HEK293 (cell line): ENCODE measurements at regions not wholly inside any gene's neighbourhood (a gene's known extent, or its start where the extent isn't known, plus 50 kb on each side); places are given as distances from the start of the nearest gene placed in this dataset.

ENCODE experiments used
- CTCF ChIA-PET: fragments of 350-600 bp; formaldehyde crosslinking; extraction: SDS; loops from one replicate; lab custom pipeline; 2021; ENCODE audit warnings: antibody characterized with exemption; lab: Yijun Ruan, JAX
- POLR2A ChIA-PET: fragments of 300-600 bp; formaldehyde crosslinking; extraction: SDS; loops from one replicate; lab custom pipeline; 2020; ENCODE audit warnings: antibody characterized with exemption, inconsistent platforms; lab: Yijun Ruan, JAX
- H3K27ac ChIP-seq: fragments of 200-500 bp; sonication (Bioruptor generic); 2 replicates; pipeline ENCODE4 v1.5.1; 2014; ENCODE audit warnings: low read depth, low read length, control low read depth, inconsistent platforms; ENCODE audit errors: extremely low read depth
- H3K36me3 ChIP-seq, 2 experiments: fragments of 200-500 bp in 1 of 2; sonication (Bioruptor generic) in 1 of 2; 1 replicate in 1 of 2; 2 replicates in 1 of 2; pipeline ENCODE4 v1.5.1; 2014 to 2017; ENCODE audit warnings: inconsistent platforms in 2 of 2, low read length in 2 of 2; ENCODE audit not compliant: control insufficient read depth in 2 of 2, insufficient read depth in 1 of 2
- H3K4me1 ChIP-seq: fragments of 200-500 bp; sonication (Bioruptor generic); 2 replicates; pipeline ENCODE4 v1.5.1; 2014; ENCODE audit warnings: mild to moderate bottlenecking, low read length, inconsistent platforms; ENCODE audit not compliant: control insufficient read depth, insufficient read depth
- H3K4me3 ChIP-seq: 2 replicates; pipeline ENCODE4 v1.5.1; 2011; ENCODE audit warnings: low read depth, mild to moderate bottlenecking, control low read depth, low read length, moderate library complexity
- H3K9me3 ChIP-seq: fragments of 200-500 bp; sonication (Bioruptor generic); 2 replicates; pipeline ENCODE4 v1.5.1; 2014; ENCODE audit warnings: low read depth, low read length, inconsistent platforms; ENCODE audit not compliant: control insufficient read depth, insufficient read depth
- FEZF1 ChIP-seq: fragments of 450-650 bp; formaldehyde crosslinking; IDR thresholded peaks from 2 replicates; pipeline ENCODE4 v1.5.1; 2016; ENCODE audit warnings: missing biosample characterization, missing genetic modification characterization
- MYNN ChIP-seq: fragments of 450-650 bp; formaldehyde crosslinking; IDR thresholded peaks from 2 replicates; pipeline ENCODE4 v1.5.1; 2016; ENCODE audit warnings: missing biosample characterization, missing genetic modification characterization, borderline replicate concordance
- REPIN1 ChIP-seq: fragments of 450-650 bp; formaldehyde crosslinking; IDR thresholded peaks from 2 replicates; pipeline ENCODE4 v1.5.1; 2017; ENCODE audit warnings: missing biosample characterization, missing genetic modification characterization, low read depth
- ZNF132 ChIP-seq: fragments of 450-650 bp; formaldehyde crosslinking; IDR thresholded peaks from 2 replicates; pipeline ENCODE4 v1.5.1; 2017; ENCODE audit warnings: missing biosample characterization, missing genetic modification characterization, borderline replicate concordance
- ZNF155 ChIP-seq: fragments of 450-650 bp; formaldehyde crosslinking; IDR thresholded peaks from 2 replicates; pipeline ENCODE4 v1.5.1; 2016; ENCODE audit warnings: missing biosample characterization, missing genetic modification characterization
- ZNF19 ChIP-seq: fragments of 450-650 bp; formaldehyde crosslinking; IDR thresholded peaks from 2 replicates; pipeline ENCODE4; 2016; ENCODE audit warnings: missing biosample characterization, missing genetic modification characterization, low read depth
- ZNF223 ChIP-seq: fragments of 450-650 bp; formaldehyde crosslinking; IDR thresholded peaks from 2 replicates; pipeline ENCODE4 v1.5.1; 2016; ENCODE audit warnings: missing biosample characterization, missing genetic modification characterization
- ZNF26 ChIP-seq: fragments of 450-650 bp; formaldehyde crosslinking; IDR thresholded peaks from 2 replicates; pipeline ENCODE4 v1.5.1; 2016; ENCODE audit warnings: missing biosample characterization, missing genetic modification characterization
- ZNF302 ChIP-seq: fragments of 450-650 bp; formaldehyde crosslinking; IDR thresholded peaks from 2 replicates; pipeline ENCODE4 v1.5.1; 2016; ENCODE audit warnings: missing biosample characterization, missing genetic modification characterization, low read depth
- ZNF449 ChIP-seq: fragments of 450-650 bp; formaldehyde crosslinking; IDR thresholded peaks from 2 replicates; pipeline ENCODE4 v1.5.1; 2017; ENCODE audit warnings: missing biosample characterization, mild to moderate bottlenecking, missing genetic modification characterization, moderate library complexity
- ZNF48 ChIP-seq: fragments of 450-650 bp; formaldehyde crosslinking; IDR thresholded peaks from 2 replicates; pipeline ENCODE4 v1.5.1; 2016; ENCODE audit warnings: missing biosample characterization, missing genetic modification characterization
- ZNF623 ChIP-seq: fragments of 450-650 bp; formaldehyde crosslinking; IDR thresholded peaks from 2 replicates; pipeline ENCODE4 v1.5.1; 2016; ENCODE audit warnings: missing biosample characterization, missing genetic modification characterization
- ZNF664 ChIP-seq: fragments of 450-650 bp; formaldehyde crosslinking; IDR thresholded peaks from 2 replicates; pipeline ENCODE4 v1.5.1; 2016; ENCODE audit warnings: missing biosample characterization, missing genetic modification characterization
- ZNF785 ChIP-seq: fragments of 450-650 bp; formaldehyde crosslinking; IDR thresholded peaks from 2 replicates; pipeline ENCODE4 v1.5.1; 2016; ENCODE audit warnings: missing biosample characterization, missing genetic modification characterization
- ZSCAN23 ChIP-seq: fragments of 450-650 bp; formaldehyde crosslinking; IDR thresholded peaks from 2 replicates; pipeline ENCODE4 v1.5.1; 2016; ENCODE audit warnings: missing biosample characterization, missing genetic modification characterization
- TF ChIP-seq, protein P1 (sequence below): fragments of 450-650 bp; formaldehyde crosslinking; IDR thresholded peaks from 2 replicates; pipeline ENCODE4 v1.5.1; 2016; ENCODE audit warnings: missing biosample characterization, missing genetic modification characterization
- TF ChIP-seq, protein P2 (sequence below): fragments of 450-650 bp; IDR thresholded peaks from 2 replicates; pipeline ENCODE4 v1.5.1; 2018; ENCODE audit warnings: missing biosample characterization, missing genetic modification characterization
- TF ChIP-seq, protein P3 (sequence below): fragments of 450-650 bp; formaldehyde crosslinking; IDR thresholded peaks from 2 replicates; pipeline ENCODE4 v1.5.1; 2017; ENCODE audit warnings: missing biosample characterization, missing genetic modification characterization
- TF ChIP-seq, protein P4 (sequence below): fragments of 450-650 bp; formaldehyde crosslinking; IDR thresholded peaks from 2 replicates; pipeline ENCODE4 v1.5.1; 2017; ENCODE audit warnings: missing biosample characterization, missing genetic modification characterization

DNA sequence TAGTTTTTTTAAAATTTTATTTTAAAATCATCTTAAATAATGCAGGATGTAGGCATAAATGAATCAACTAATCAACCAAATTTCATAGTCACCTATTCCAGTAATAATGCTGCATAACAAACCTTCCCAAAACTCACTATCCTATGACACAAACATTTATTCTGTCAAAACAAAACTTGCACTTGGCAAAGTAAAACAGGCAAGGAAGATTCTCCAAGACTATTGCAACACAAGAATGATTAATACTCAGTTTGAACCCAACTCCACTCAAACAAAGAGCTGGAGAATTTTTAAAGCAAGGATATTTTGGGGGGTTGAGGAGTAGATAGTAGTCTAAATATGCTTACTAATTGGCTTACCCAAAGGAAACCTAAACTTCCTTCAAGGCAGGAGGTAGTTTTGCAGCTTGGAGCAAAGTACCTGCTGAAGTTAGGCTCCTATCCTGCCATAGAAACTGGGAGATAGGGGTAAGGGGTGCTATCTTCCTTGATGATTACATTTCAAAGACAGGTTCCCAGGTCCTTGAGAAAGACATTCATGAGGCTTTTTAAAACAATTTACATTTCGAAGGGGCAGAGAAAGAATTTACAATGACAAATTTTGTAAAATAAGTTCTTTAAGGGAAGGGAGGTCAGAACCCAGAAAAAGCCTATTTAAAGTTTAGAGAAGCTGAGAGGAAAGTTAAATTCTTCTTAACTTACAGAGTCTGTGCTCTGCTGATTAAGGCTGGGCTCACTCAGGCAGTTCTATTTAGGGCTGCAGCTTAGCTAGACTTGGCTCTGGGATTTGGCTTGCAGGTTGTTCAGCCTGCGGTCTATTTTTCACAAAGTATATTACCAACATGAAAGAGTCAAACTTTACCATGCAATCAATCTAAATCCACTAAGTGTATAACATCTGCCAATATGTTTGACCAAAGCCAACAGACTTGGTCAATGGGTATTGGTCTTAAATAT, 549.0 kb downstream of the KCTD12 start:
- CTCF ChIA-PET = interaction anchor here (0.6 kb wide), 1 partner anchor 29 kb away, joined by 3 read pairs; no protein-coding TSS in a partner anchor
- TF ChIP-seq REPIN1 (tag by site-specific recombination) = no peak
- TF ChIP-seq ZNF26 (tag by site-specific recombination) = no peak
- no peak for TF ChIP-seq ZNF449 (tag by site-specific recombination)
- TF ChIP-seq ZNF664 (tag by site-specific recombination) = no peak
- TF ChIP-seq, protein P1, sequence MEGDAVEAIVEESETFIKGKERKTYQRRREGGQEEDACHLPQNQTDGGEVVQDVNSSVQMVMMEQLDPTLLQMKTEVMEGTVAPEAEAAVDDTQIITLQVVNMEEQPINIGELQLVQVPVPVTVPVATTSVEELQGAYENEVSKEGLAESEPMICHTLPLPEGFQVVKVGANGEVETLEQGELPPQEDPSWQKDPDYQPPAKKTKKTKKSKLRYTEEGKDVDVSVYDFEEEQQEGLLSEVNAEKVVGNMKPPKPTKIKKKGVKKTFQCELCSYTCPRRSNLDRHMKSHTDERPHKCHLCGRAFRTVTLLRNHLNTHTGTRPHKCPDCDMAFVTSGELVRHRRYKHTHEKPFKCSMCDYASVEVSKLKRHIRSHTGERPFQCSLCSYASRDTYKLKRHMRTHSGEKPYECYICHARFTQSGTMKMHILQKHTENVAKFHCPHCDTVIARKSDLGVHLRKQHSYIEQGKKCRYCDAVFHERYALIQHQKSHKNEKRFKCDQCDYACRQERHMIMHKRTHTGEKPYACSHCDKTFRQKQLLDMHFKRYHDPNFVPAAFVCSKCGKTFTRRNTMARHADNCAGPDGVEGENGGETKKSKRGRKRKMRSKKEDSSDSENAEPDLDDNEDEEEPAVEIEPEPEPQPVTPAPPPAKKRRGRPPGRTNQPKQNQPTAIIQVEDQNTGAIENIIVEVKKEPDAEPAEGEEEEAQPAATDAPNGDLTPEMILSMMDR = no peak
- no peak for TF ChIP-seq ZSCAN23
- TF ChIP-seq, protein P2, sequence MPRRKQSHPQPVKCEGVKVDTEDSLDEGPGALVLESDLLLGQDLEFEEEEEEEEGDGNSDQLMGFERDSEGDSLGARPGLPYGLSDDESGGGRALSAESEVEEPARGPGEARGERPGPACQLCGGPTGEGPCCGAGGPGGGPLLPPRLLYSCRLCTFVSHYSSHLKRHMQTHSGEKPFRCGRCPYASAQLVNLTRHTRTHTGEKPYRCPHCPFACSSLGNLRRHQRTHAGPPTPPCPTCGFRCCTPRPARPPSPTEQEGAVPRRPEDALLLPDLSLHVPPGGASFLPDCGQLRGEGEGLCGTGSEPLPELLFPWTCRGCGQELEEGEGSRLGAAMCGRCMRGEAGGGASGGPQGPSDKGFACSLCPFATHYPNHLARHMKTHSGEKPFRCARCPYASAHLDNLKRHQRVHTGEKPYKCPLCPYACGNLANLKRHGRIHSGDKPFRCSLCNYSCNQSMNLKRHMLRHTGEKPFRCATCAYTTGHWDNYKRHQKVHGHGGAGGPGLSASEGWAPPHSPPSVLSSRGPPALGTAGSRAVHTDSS (tag by site-specific recombination) = no peak
- TF ChIP-seq ZNF223 (tag by site-specific recombination) = no peak
- no peak for TF ChIP-seq ZNF785 (tag by site-specific recombination)
- TF ChIP-seq, protein P3, sequence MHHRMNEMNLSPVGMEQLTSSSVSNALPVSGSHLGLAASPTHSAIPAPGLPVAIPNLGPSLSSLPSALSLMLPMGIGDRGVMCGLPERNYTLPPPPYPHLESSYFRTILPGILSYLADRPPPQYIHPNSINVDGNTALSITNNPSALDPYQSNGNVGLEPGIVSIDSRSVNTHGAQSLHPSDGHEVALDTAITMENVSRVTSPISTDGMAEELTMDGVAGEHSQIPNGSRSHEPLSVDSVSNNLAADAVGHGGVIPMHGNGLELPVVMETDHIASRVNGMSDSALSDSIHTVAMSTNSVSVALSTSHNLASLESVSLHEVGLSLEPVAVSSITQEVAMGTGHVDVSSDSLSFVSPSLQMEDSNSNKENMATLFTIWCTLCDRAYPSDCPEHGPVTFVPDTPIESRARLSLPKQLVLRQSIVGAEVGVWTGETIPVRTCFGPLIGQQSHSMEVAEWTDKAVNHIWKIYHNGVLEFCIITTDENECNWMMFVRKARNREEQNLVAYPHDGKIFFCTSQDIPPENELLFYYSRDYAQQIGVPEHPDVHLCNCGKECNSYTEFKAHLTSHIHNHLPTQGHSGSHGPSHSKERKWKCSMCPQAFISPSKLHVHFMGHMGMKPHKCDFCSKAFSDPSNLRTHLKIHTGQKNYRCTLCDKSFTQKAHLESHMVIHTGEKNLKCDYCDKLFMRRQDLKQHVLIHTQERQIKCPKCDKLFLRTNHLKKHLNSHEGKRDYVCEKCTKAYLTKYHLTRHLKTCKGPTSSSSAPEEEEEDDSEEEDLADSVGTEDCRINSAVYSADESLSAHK = no peak
- no peak for TF ChIP-seq ZNF155
- TF ChIP-seq ZNF132 (tag by site-specific recombination) = no peak
- no peak for TF ChIP-seq ZNF623 (tag by site-specific recombination)
- TF ChIP-seq, protein P4, sequence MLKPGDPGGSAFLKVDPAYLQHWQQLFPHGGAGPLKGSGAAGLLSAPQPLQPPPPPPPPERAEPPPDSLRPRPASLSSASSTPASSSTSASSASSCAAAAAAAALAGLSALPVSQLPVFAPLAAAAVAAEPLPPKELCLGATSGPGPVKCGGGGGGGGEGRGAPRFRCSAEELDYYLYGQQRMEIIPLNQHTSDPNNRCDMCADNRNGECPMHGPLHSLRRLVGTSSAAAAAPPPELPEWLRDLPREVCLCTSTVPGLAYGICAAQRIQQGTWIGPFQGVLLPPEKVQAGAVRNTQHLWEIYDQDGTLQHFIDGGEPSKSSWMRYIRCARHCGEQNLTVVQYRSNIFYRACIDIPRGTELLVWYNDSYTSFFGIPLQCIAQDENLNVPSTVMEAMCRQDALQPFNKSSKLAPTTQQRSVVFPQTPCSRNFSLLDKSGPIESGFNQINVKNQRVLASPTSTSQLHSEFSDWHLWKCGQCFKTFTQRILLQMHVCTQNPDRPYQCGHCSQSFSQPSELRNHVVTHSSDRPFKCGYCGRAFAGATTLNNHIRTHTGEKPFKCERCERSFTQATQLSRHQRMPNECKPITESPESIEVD (tag by site-specific recombination) = no peak
- TF ChIP-seq FEZF1 = no peak
- no peak for TF ChIP-seq MYNN
- no peak for TF ChIP-seq ZNF48 (tag by site-specific recombination)
- TF ChIP-seq ZNF19 (tag by site-specific recombination) = no peak
- TF ChIP-seq ZNF302 (tag by site-specific recombination) = no peak
- H3K4me1 ChIP-seq = no peaks in the 10 kb centered on the region
- POLR2A ChIA-PET = no interaction called here
- H3K36me3 ChIP-seq = no peaks in the 10 kb centered on the region
- no peaks in the 10 kb centered on the region for H3K9me3 ChIP-seq
- no peak overlapping the region for H3K27ac ChIP-seq
- no peak overlapping the region for H3K4me3 ChIP-seq
